HL-60 (cell line): ENCODE measurements at regions not wholly inside any gene's neighbourhood (a gene's known extent, or its start where the extent isn't known, plus 50 kb on each side); places are given as distances from the start of the nearest gene placed in this dataset.

ENCODE experiments used
- DNase-seq, 2 experiments: peaks; one replicate each; pipeline ENCODE4 v3.0.0-alpha.2; 2010 to 2020; ENCODE audit warnings: low read depth in 1 of 2, low spot score in 1 of 2
- H3K27ac ChIP-seq: fragments of 250-450 bp; sonication (Bioruptor Pico); replicated peaks from 2 replicates; pipeline ENCODE4 v1.5.1; 2020; ENCODE audit warnings: mild to moderate bottlenecking, moderate library complexity
- H3K27me3 ChIP-seq: fragments of 250-450 bp; sonication (Bioruptor Pico); 2 replicates; pipeline ENCODE4 v1.5.1; 2021; ENCODE audit warnings: mild to moderate bottlenecking, moderate library complexity; ENCODE audit not compliant: insufficient read depth, poor library complexity, severe bottlenecking
- H3K4me3 ChIP-seq: replicated peaks from 2 replicates; pipeline ENCODE4 v1.5.1; 2011; ENCODE audit warnings: mild to moderate bottlenecking, control low read depth, low read length; ENCODE audit not compliant: insufficient read depth
- GABPA ChIP-seq: IDR thresholded peaks from 2 replicates; pipeline ENCODE4 v1.6.1; 2012; ENCODE audit warnings: low read depth
- POLR2AphosphoS5 ChIP-seq: IDR thresholded peaks from 2 replicates; pipeline ENCODE4 v1.6.1; 2012; ENCODE audit warnings: low read depth
- SPI1 ChIP-seq: IDR thresholded peaks from 2 replicates; pipeline ENCODE4 v1.6.1; 2012; ENCODE audit warnings: low read depth, mild to moderate bottlenecking, borderline replicate concordance
- TF ChIP-seq, protein P1 (sequence below): IDR thresholded peaks from 2 replicates; pipeline ENCODE4 v1.6.1; 2012; ENCODE audit warnings: low read depth; ENCODE audit not compliant: insufficient replicate concordance
- TF ChIP-seq, protein P2 (sequence below): IDR thresholded peaks from one replicate; pipeline ENCODE4 v1.5.1; 2011; ENCODE audit warnings: low read length, control low read depth, inconsistent platforms; ENCODE audit not compliant: insufficient read depth

DNA sequence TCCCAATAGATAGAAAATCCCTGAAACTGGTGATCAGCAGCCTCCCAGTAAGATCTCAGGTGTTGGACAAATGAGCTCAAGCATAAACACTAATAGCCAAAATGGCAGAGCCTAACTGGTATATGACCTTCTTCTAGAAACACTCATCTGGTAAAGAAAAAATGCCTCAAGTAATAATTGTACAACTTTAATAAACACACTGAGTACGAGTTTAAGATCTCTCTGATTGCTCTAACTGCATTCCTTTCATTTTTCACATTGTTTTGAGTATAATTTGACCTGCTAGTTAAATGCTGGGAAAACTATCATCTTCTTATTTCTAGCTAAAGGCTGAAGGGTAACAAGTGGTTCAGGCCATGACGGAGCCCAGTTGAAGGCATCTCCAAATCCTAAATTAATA lies 2009.5 kb upstream of the PCDH20 start:
- TF ChIP-seq, protein P1, sequence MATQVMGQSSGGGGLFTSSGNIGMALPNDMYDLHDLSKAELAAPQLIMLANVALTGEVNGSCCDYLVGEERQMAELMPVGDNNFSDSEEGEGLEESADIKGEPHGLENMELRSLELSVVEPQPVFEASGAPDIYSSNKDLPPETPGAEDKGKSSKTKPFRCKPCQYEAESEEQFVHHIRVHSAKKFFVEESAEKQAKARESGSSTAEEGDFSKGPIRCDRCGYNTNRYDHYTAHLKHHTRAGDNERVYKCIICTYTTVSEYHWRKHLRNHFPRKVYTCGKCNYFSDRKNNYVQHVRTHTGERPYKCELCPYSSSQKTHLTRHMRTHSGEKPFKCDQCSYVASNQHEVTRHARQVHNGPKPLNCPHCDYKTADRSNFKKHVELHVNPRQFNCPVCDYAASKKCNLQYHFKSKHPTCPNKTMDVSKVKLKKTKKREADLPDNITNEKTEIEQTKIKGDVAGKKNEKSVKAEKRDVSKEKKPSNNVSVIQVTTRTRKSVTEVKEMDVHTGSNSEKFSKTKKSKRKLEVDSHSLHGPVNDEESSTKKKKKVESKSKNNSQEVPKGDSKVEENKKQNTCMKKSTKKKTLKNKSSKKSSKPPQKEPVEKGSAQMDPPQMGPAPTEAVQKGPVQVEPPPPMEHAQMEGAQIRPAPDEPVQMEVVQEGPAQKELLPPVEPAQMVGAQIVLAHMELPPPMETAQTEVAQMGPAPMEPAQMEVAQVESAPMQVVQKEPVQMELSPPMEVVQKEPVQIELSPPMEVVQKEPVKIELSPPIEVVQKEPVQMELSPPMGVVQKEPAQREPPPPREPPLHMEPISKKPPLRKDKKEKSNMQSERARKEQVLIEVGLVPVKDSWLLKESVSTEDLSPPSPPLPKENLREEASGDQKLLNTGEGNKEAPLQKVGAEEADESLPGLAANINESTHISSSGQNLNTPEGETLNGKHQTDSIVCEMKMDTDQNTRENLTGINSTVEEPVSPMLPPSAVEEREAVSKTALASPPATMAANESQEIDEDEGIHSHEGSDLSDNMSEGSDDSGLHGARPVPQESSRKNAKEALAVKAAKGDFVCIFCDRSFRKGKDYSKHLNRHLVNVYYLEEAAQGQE, result no peak
- TF ChIP-seq POLR2AphosphoS5 (no peak), GABPA (no peak), SPI1 (no peak)
- TF ChIP-seq, protein P2, sequence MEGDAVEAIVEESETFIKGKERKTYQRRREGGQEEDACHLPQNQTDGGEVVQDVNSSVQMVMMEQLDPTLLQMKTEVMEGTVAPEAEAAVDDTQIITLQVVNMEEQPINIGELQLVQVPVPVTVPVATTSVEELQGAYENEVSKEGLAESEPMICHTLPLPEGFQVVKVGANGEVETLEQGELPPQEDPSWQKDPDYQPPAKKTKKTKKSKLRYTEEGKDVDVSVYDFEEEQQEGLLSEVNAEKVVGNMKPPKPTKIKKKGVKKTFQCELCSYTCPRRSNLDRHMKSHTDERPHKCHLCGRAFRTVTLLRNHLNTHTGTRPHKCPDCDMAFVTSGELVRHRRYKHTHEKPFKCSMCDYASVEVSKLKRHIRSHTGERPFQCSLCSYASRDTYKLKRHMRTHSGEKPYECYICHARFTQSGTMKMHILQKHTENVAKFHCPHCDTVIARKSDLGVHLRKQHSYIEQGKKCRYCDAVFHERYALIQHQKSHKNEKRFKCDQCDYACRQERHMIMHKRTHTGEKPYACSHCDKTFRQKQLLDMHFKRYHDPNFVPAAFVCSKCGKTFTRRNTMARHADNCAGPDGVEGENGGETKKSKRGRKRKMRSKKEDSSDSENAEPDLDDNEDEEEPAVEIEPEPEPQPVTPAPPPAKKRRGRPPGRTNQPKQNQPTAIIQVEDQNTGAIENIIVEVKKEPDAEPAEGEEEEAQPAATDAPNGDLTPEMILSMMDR, result no peak
- H3K27me3 ChIP-seq, result no peaks in the 10 kb centered on the region
- DNase-seq, result no peak
- H3K27ac ChIP-seq, result no peak overlapping the region
- no peak overlapping the region for H3K4me3 ChIP-seq

DNA sequence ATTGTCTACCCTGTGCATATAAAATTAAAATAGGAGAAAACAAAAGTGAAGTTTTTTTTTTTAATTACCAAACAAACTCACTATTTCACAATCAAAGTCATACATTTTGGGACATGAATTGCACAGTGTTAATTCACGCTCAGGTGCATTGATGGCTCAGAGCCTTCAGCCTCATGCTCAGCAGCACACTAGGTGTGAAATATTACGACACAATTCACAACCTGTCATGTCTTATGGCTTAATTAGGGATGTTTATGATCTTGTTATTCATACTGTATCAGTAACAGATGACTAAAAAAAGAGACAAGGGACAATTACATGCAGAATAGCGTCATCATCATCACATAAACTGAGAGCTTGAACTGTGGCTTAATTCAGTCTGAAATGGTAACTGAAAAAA lies 2005.5 kb upstream of the PCDH20 start:
- TF ChIP-seq, protein P2, result no peak
- Histone ChIP-seq H3K4me3 (no peak overlapping the region), H3K27me3 (no peaks in the 10 kb centered on the region), H3K27ac (no peak overlapping the region)
- DNase-seq, result no peak

DNA sequence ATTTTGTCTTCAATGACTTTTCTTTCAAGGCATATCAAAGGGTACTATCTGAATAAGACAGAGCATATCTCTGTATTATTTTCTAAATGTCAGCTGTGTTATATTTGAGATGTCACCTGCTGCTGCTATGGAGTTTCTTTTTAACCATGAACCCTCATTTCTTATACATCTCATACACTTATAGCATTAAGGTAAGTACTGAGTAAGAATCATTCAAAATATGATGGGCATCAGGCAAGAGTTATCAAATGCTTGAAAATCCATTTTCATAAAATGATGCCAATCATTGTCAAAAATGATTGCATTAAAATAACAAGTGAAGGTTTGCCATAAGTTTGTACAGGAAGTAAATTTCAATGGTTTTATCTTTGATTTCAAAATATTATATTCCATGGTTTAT lies 2005.0 kb upstream of the PCDH20 start:
- H3K27me3 ChIP-seq, result no peaks in the 10 kb centered on the region
- no peak overlapping the region for H3K27ac ChIP-seq
- H3K4me3 ChIP-seq, result no peak overlapping the region
- no peak for DNase-seq
- no peak for TF ChIP-seq GABPA
- TF ChIP-seq SPI1, result no peak
- TF ChIP-seq, protein P1, result no peak
- no peak for TF ChIP-seq POLR2AphosphoS5
- TF ChIP-seq, protein P2, result no peak

DNA sequence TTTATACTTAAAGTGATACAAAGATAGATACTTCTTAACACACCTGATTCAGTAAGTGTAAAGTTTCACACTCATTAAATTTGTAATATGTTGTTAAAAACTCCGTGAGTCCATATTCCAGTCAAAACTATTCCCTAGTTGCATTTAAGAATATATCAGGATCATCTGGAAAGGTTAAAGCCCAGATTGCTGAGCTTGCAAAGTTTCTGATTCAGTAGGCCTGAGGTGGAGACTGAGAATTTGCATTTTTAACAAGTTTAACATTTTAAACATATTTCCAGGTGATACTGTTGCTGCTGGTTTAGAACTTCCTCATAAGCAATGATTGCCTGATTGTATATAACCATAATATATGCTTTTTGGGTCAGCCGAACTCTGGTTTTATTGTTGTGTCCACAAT lies 1998.6 kb upstream of the PCDH20 start:
- H3K27me3 ChIP-seq, result no peaks in the 10 kb centered on the region
- H3K27ac ChIP-seq, result no peak overlapping the region
- TF ChIP-seq, protein P2, result no peak
- TF ChIP-seq SPI1, result no peak
- TF ChIP-seq, protein P1, result no peak
- TF ChIP-seq POLR2AphosphoS5, result no peak
- no peak for TF ChIP-seq GABPA
- DNase-seq, result no peak
- no peak overlapping the region for H3K4me3 ChIP-seq
